ENCODE measurements at regions not wholly inside any gene's neighbourhood (a gene's known extent, or its start where the extent isn't known, plus 50 kb on each side); places are given as distances from the start of the nearest gene placed in this dataset.

GRCh38 chrX:94366616-94367015 is 692.6 kb downstream of the FAM133A start:
- TF ChIP-seq CTCF (IDR thresholded peaks at IDR 0.05) (no peak), EP300 (IDR thresholded peaks at IDR 0.05) (no peak), POLR2AphosphoS5 (IDR thresholded peaks at IDR 0.05) (no peak)
